Nephron (organoid): ENCODE measurements at regions not wholly inside any gene's neighbourhood (a gene's known extent, or its start where the extent isn't known, plus 50 kb on each side); places are given as distances from the start of the nearest gene placed in this dataset.

Experiments
- H3K27ac Mint-ChIP-seq, 3 experiments: 2 replicates each; pipeline ENCODE4 v1.8.0; 2020; ENCODE audit warnings: mixed read lengths in 3 of 3, mild to moderate bottlenecking in 2 of 3, moderate library complexity in 1 of 3
- H3K27me3 Mint-ChIP-seq: 2 replicates; pipeline ENCODE4 v1.8.0; 2021; ENCODE audit warnings: low read depth, mild to moderate bottlenecking, moderate library complexity, mixed read lengths
- H3K36me3 Mint-ChIP-seq: 2 replicates; pipeline ENCODE4 v1.8.0; 2020; ENCODE audit warnings: low read depth, mixed read lengths
- H3K4me1 Mint-ChIP-seq: 2 replicates; pipeline ENCODE4 v1.8.0; 2020; ENCODE audit warnings: mixed read lengths
- H3K4me3 Mint-ChIP-seq, 3 experiments: 2 replicates each; pipeline ENCODE4 v1.8.0; 2020; ENCODE audit warnings: mild to moderate bottlenecking in 3 of 3, mixed read lengths in 3 of 3, moderate library complexity in 2 of 3
- H3K9me3 Mint-ChIP-seq: 2 replicates; pipeline ENCODE4 v1.8.0; 2020; ENCODE audit warnings: mixed read lengths
- CTCF ChIP-seq, 3 experiments: fragments of 200-600 bp; sonication (generic); IDR thresholded peaks; one replicate each; pipeline ENCODE4 v1.5.0; 2021; ENCODE audit warnings: antibody characterized with exemption in 3 of 3; ENCODE audit not compliant: unreplicated experiment in 3 of 3

DNA sequence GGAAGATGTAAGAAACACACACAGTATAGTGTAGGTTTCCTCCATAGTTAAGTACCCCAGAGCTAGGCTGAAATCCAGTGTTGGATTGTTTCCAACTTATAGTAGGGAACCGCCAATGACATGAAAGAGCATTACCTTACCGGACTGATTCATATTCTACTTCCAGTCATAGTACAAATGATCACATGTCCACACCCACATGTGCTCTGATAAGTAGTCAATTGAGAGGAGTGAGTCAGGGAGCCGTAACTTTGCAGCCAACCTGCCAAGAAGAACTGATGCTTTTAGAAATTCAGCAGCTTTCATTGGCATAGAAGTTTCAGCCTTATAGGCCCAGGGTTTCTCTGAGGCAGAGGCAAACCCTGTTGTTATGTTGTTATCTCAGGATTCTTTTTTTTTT, 240.6 kb downstream of the ETS1 start:
- no peak for TF ChIP-seq CTCF (IDR thresholded peaks at IDR 0.05; ENCODE audit: unreplicated experiment in 3 of 3)
- H3K27ac Mint-ChIP-seq: peak overlapping the region; percentile 4 to 44 (median 20)
- H3K4me3 Mint-ChIP-seq: no peak overlapping the region
- no peaks in the 10 kb centered on the region for H3K9me3 Mint-ChIP-seq
- H3K4me1 Mint-ChIP-seq: peaks cover 21% of the 10 kb centered on the region
- peaks cover 9% of the 10 kb centered on the region for H3K27me3 Mint-ChIP-seq
- H3K36me3 Mint-ChIP-seq: no peaks in the 10 kb centered on the region

DNA sequence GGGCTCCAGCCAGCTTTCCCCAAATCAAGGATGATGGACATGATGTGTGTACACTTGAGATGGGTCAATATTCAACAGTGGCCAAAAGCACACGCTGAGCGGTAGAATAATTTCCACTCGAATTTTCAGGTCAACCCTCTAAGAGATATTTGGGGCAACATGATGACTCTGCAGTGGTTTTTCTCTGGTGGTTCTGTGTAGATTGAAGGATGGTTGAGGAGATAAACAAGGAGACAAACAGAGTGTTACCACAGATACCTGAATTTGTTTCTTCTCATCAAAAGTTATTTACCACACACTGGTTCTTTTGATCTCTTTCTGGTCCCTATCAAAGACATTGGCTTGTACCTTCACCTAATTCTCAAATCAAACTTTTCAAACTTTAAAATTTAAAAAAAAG, 242.0 kb downstream of the ETS1 start:
- Mint-ChIP-seq H3K4me1 (peaks cover 27% of the 10 kb centered on the region), H3K4me3 (no peak overlapping the region), H3K27me3 (peaks cover 8% of the 10 kb centered on the region), H3K9me3 (no peaks in the 10 kb centered on the region), H3K27ac (no peak overlapping the region), H3K36me3 (no peaks in the 10 kb centered on the region)
- no peak for TF ChIP-seq CTCF (IDR thresholded peaks at IDR 0.05; ENCODE audit: unreplicated experiment in 3 of 3)

DNA sequence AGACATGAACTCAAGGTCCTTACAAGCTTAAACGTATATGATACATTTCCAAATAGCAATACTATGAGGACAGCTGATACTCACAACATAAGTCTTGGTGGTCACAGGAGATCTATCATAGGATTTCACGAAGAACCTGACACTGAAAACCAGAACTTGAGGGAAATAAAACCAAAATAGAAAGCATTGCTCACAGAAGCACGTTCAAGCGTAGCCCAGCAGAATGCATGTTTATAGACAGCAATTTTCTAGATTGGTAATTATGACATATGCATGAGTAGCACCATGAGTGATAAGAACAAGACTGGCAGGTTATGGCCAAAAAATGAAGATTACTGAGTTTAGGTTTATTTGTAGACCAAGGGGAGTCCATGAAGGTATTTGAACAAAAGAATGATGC, 243.5 kb downstream of the ETS1 start:
- no peak for TF ChIP-seq CTCF (IDR thresholded peaks at IDR 0.05; ENCODE audit: unreplicated experiment in 3 of 3)
- H3K4me3 Mint-ChIP-seq: no peak overlapping the region
- H3K27ac Mint-ChIP-seq: no peak overlapping the region
- no peaks in the 10 kb centered on the region for H3K36me3 Mint-ChIP-seq
- peaks cover 27% of the 10 kb centered on the region for H3K4me1 Mint-ChIP-seq
- no peaks in the 10 kb centered on the region for H3K9me3 Mint-ChIP-seq
- H3K27me3 Mint-ChIP-seq: no peaks in the 10 kb centered on the region

- Mint-ChIP-seq H3K36me3 (no peaks in the 10 kb centered on the region), H3K9me3 (no peaks in the 10 kb centered on the region), H3K27ac (peak overlapping the region in 1 of 3 experiments; percentile 1), H3K4me3 (no peak overlapping the region), H3K27me3 (no peaks in the 10 kb centered on the region), H3K4me1 (peaks cover 27% of the 10 kb centered on the region)
- TF ChIP-seq CTCF (IDR thresholded peaks at IDR 0.05; ENCODE audit: unreplicated experiment in 3 of 3): no peak
These were observed 244.2 kb downstream of the ETS1 start for GRCh38 chr11:128343135-128343514.

DNA sequence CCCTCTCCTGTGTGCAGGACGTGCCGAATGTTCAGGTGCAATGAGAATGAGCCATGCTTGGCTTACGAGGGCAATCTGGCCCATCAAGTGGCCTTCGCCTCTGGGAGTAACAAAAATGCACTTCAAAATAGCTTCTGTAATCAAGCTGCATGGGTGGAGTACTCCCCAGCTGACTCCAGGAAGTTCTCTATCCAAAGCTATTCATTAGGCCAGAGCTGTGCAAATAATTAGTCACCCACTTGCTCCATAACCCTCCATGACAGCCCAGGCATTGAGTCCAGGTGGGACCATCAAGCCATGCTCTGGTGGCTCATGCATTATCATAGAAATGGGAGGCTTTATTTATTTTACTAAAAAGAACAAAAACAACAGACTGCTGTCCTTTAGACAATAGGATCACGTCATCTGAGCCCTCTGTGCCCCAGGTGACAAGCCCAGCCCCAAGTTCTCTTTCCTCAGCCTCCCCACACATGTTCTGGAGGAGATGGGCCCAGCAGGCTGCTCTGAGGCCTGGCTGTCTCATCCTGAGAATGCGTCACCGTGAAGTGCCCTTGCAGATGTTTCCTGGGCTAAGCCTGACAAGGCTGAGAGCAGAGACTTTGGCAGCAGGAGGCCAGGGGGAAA, 244.7 kb downstream of the ETS1 start:
- Mint-ChIP-seq H3K27me3 (no peaks in the 10 kb centered on the region), H3K4me1 (peaks cover 27% of the 10 kb centered on the region), H3K4me3 (no peak overlapping the region), H3K27ac (peak overlapping the region in 2 of 3 experiments; percentile 59 to 65), H3K9me3 (no peaks in the 10 kb centered on the region), H3K36me3 (no peaks in the 10 kb centered on the region)
- TF ChIP-seq CTCF (IDR thresholded peaks at IDR 0.05; ENCODE audit: unreplicated experiment in 3 of 3): no peak
